ENCODE measurements at regions not wholly inside any gene's neighbourhood (a gene's known extent, or its start where the extent isn't known, plus 50 kb on each side); places are given as distances from the start of the nearest gene placed in this dataset.

DNA sequence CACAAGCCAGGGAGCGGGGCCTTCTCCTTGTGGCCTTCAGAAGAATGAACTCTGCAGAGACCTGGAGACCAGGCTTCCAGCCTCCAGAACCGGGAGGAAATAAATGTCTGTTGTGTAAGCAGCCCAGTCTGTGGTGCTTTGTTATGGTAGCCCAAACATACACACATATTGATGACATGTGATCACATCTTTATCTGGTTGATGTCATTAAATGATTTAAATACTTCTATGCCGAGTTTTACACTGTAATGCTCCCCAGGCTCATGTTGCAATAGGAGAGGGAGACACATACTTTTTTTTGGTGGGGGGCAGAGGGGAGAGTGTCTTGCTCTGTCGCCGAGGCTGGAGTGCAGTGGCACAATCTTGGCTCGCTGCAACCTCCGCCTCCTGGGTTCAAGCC lies 188.0 kb upstream of the IRS2 start:
- ChIA-PET POLR2A (no interaction called here), CTCF (no interaction called here)
- H3K36me3 Mint-ChIP-seq (ENCODE audit: insufficient read depth, unreplicated experiment), result no peaks in the 10 kb centered on the region
- Histone ChIP-seq H3K4me3 (ENCODE audit: low read depth, low read length) (no peak overlapping the region), H3K4me1 (no peaks in the 10 kb centered on the region), H3K36me3 (ENCODE audit: control insufficient read depth, insufficient read depth, low read length) (no peaks in the 10 kb centered on the region), H3K27me3 (replicated peaks; ENCODE audit: control insufficient read depth, insufficient read depth, low read length) (no peaks in the 10 kb centered on the region), H3K9me3 (0 out of 2 replicates have a peak, but pooled peaks cover 4% of the 10 kb centered on the region)
- TF ChIP-seq, protein P1, sequence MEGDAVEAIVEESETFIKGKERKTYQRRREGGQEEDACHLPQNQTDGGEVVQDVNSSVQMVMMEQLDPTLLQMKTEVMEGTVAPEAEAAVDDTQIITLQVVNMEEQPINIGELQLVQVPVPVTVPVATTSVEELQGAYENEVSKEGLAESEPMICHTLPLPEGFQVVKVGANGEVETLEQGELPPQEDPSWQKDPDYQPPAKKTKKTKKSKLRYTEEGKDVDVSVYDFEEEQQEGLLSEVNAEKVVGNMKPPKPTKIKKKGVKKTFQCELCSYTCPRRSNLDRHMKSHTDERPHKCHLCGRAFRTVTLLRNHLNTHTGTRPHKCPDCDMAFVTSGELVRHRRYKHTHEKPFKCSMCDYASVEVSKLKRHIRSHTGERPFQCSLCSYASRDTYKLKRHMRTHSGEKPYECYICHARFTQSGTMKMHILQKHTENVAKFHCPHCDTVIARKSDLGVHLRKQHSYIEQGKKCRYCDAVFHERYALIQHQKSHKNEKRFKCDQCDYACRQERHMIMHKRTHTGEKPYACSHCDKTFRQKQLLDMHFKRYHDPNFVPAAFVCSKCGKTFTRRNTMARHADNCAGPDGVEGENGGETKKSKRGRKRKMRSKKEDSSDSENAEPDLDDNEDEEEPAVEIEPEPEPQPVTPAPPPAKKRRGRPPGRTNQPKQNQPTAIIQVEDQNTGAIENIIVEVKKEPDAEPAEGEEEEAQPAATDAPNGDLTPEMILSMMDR (IDR thresholded peaks at IDR 0.05; ENCODE audit: insufficient read depth in 1 of 2, low read depth in 1 of 2, low read length in 1 of 2, severe bottlenecking in 1 of 2, unreplicated experiment in 1 of 2), result no peak
- DNase-seq, result no peak
- intact Hi-C loops (cut with micrococcal nuclease; ENCODE audit: unreplicated experiment), result no loop called here
- H3K4me3 Mint-ChIP-seq (ENCODE audit: unreplicated experiment), result no peak overlapping the region
- H3K27ac Mint-ChIP-seq (ENCODE audit: unreplicated experiment), result no peak overlapping the region
- no peaks in the 10 kb centered on the region for H3K4me1 Mint-ChIP-seq (ENCODE audit: low read depth, unreplicated experiment)
- H3K27me3 Mint-ChIP-seq (ENCODE audit: insufficient read depth, unreplicated experiment), result no peaks in the 10 kb centered on the region
- peaks cover 12% of the 10 kb centered on the region for H3K9me3 Mint-ChIP-seq (ENCODE audit: unreplicated experiment)
- no TSS peak for BruUV-seq (replicated peaks)

DNA sequence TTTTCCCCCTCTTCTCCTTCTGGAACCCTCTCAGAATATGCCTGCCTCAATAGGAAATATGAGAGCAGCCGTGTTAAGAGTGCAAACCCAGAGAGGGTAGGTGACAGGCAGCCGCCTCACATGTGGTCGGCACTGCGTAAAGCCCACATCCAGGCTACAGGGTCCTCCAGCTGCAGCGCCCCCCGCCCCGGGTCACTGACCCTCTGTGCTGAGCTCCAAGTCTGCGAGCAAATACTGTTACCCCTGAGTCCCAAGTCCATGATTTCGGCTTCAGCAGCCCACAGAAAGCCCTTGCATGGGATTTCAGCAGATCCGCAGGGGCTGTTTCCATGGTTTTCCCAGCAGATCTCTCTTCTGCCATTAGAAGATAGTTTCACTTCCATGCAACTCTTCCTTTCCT lies 186.9 kb upstream of the IRS2 start:
- Histone ChIP-seq H3K36me3 (ENCODE audit: control insufficient read depth, insufficient read depth, low read length) (no peaks in the 10 kb centered on the region), H3K27me3 (replicated peaks; ENCODE audit: control insufficient read depth, insufficient read depth, low read length) (no peaks in the 10 kb centered on the region), H3K4me1 (no peaks in the 10 kb centered on the region), H3K4me3 (ENCODE audit: low read depth, low read length) (no peak overlapping the region), H3K9me3 (0 out of 2 replicates have a peak, but pooled peaks cover 4% of the 10 kb centered on the region)
- ChIA-PET CTCF (no interaction called here), POLR2A (no interaction called here)
- BruUV-seq (replicated peaks), result no TSS peak
- Mint-ChIP-seq H3K9me3 (ENCODE audit: unreplicated experiment) (peaks cover 18% of the 10 kb centered on the region), H3K4me3 (ENCODE audit: unreplicated experiment) (no peak overlapping the region), H3K27ac (ENCODE audit: unreplicated experiment) (no peak overlapping the region), H3K36me3 (ENCODE audit: insufficient read depth, unreplicated experiment) (no peaks in the 10 kb centered on the region), H3K4me1 (ENCODE audit: low read depth, unreplicated experiment) (no peaks in the 10 kb centered on the region), H3K27me3 (ENCODE audit: insufficient read depth, unreplicated experiment) (no peaks in the 10 kb centered on the region)
- intact Hi-C loops (cut with micrococcal nuclease; ENCODE audit: unreplicated experiment), result no loop called here
- DNase-seq, result no peak
- TF ChIP-seq, protein P1 (IDR thresholded peaks at IDR 0.05; ENCODE audit: insufficient read depth in 1 of 2, low read depth in 1 of 2, low read length in 1 of 2, severe bottlenecking in 1 of 2, unreplicated experiment in 1 of 2), result no peak

DNA sequence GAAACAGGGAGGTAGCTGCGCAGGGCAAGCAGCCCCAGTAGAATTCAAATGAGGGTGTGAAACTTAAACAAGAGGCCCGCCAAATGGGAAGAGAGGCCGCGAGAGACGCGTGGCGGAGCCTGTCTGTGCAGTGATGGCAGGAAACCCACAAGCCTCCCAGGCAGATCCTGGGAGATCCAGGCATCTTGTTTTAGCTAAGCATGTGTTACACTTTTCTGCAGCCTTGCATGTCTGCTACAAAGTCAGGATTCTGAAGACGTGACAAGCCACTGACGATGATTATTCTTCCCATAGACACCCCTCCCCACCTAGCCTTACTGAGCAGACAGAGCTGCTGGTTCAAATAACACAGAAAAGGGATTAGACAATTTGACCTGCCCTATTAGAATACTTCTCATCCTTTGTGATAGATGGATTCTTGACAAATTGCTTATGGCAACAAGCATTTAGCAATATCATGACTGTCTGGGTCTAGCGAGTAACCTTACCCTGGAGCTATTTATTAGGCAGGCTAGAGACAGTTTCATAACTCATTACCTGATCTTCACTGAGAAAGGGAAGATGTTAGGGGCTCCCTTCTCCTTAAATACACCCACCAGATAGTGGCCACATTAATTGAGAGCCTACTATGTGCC lies 185.2 kb upstream of the IRS2 start:
- POLR2A ChIA-PET, result no interaction called here

More for the DNA sequence above, 185.2 kb upstream of the IRS2 start:
- DNase-seq, result no peak
- TF ChIP-seq, protein P1 (IDR thresholded peaks at IDR 0.05; ENCODE audit: insufficient read depth in 1 of 2, low read depth in 1 of 2, low read length in 1 of 2, severe bottlenecking in 1 of 2, unreplicated experiment in 1 of 2), result no peak
- Histone ChIP-seq H3K4me3 (ENCODE audit: low read depth, low read length) (no peak overlapping the region), H3K4me1 (no peaks in the 10 kb centered on the region), H3K27me3 (replicated peaks; ENCODE audit: control insufficient read depth, insufficient read depth, low read length) (no peaks in the 10 kb centered on the region), H3K9me3 (0 out of 2 replicates have a peak, but pooled peaks cover 4% of the 10 kb centered on the region), H3K36me3 (ENCODE audit: control insufficient read depth, insufficient read depth, low read length) (no peaks in the 10 kb centered on the region)
- H3K9me3 Mint-ChIP-seq (ENCODE audit: unreplicated experiment), result peaks cover 25% of the 10 kb centered on the region
- no peak overlapping the region for H3K4me3 Mint-ChIP-seq (ENCODE audit: unreplicated experiment)
- no peaks in the 10 kb centered on the region for H3K27me3 Mint-ChIP-seq (ENCODE audit: insufficient read depth, unreplicated experiment)
- intact Hi-C loops (cut with micrococcal nuclease; ENCODE audit: unreplicated experiment), result no loop called here
- no peaks in the 10 kb centered on the region for H3K36me3 Mint-ChIP-seq (ENCODE audit: insufficient read depth, unreplicated experiment)
- CTCF ChIA-PET, result no interaction called here
- no peaks in the 10 kb centered on the region for H3K4me1 Mint-ChIP-seq (ENCODE audit: low read depth, unreplicated experiment)
- BruUV-seq (replicated peaks), result no TSS peak
- no peak overlapping the region for H3K27ac Mint-ChIP-seq (ENCODE audit: unreplicated experiment)
